Parathyroid adenoma (tissue), 2 donors: ENCODE measurements at regions not wholly inside any gene's neighbourhood (a gene's known extent, or its start where the extent isn't known, plus 50 kb on each side); places are given as distances from the start of the nearest gene placed in this dataset.

Source experiments
- H2AFZ ChIP-seq: fragments of 300-600 bp; sonication (generic); one replicate; pipeline ENCODE4 v1.7.0; 2017; ENCODE audit warnings: antibody characterized with exemption, mild to moderate bottlenecking
- H3K27ac ChIP-seq: fragments of 300-600 bp; sonication (generic); one replicate; pipeline ENCODE4 v1.7.0; 2017
- H3K27me3 ChIP-seq: fragments of 300-600 bp; sonication (generic); one replicate; pipeline ENCODE4 v1.7.0; 2017; ENCODE audit warnings: low read length; ENCODE audit not compliant: control insufficient read depth, insufficient read depth
- H3K36me3 ChIP-seq: fragments of 300-600 bp; sonication (generic); one replicate; pipeline ENCODE4 v1.7.0; 2017; ENCODE audit warnings: low read length; ENCODE audit not compliant: control insufficient read depth, insufficient read depth
- H3K4me1 ChIP-seq: fragments of 300-600 bp; sonication (generic); one replicate; pipeline ENCODE4 v1.7.0; 2017; ENCODE audit warnings: control low read depth
- H3K4me2 ChIP-seq: fragments of 300-600 bp; sonication (generic); one replicate; pipeline ENCODE4 v1.7.0; 2017; ENCODE audit warnings: low read length
- H3K4me3 ChIP-seq: fragments of 300-600 bp; sonication (generic); one replicate; pipeline ENCODE4 v1.7.0; 2017; ENCODE audit warnings: low read depth, low read length
- H3K79me2 ChIP-seq: fragments of 300-600 bp; sonication (generic); one replicate; pipeline ENCODE4 v1.7.0; 2017; ENCODE audit warnings: control low read depth
- H3K9ac ChIP-seq: fragments of 300-600 bp; sonication (generic); one replicate; pipeline ENCODE4 v1.7.0; 2017; ENCODE audit warnings: mild to moderate bottlenecking
- H3K9me3 ChIP-seq: fragments of 300-600 bp; sonication (generic); one replicate; pipeline ENCODE4 v1.7.0; 2017; ENCODE audit warnings: low read length; ENCODE audit not compliant: control insufficient read depth
- TF ChIP-seq, protein P1 (sequence below): fragments of 300-600 bp; sonication (generic); IDR thresholded peaks from one replicate; pipeline ENCODE4 v1.7.0; 2017; ENCODE audit warnings: antibody characterized with exemption, mild to moderate bottlenecking
- donor health status: primary hyperparathyroidism.

DNA sequence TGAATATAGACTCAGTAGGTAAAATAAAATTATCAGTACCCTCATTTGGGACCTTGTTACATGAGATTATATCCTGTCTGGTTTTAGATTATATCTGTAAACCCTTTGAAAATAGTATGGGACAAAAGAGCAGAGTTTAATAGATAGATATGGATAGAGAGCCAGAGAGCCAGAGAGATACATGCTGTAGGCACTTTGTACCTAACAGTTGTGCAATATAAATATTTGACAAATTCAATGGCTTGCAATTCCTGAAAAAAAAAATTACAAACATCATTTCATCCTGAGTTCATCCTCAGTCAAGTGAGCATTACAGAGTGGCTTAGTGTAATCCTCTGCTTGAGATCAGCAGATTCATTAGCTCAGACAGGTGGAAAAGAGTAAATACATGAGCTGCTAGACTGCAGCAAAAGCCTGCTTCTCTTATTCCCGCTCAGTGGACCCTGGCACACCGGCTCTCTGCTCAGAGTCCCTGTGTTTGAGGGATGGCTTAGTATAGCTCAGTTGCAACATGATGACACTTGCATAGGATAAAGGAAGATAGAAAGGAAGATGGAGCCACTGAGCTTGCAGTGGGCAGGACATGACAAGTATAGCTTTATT lies 931.6 kb upstream of the GOT2 start:
- Histone ChIP-seq H3K9me3 (no peaks in the 10 kb centered on the region), H3K4me1 (no peaks in the 10 kb centered on the region), H3K27ac (no peak overlapping the region), H3K79me2 (no peaks in the 10 kb centered on the region), H3K4me3 (no peak overlapping the region), H2AFZ (no peak overlapping the region), H3K36me3 (no peaks in the 10 kb centered on the region), H3K4me2 (no peak overlapping the region), H3K27me3 (no peaks in the 10 kb centered on the region), H3K9ac (no peak overlapping the region)
- TF ChIP-seq, protein P1, sequence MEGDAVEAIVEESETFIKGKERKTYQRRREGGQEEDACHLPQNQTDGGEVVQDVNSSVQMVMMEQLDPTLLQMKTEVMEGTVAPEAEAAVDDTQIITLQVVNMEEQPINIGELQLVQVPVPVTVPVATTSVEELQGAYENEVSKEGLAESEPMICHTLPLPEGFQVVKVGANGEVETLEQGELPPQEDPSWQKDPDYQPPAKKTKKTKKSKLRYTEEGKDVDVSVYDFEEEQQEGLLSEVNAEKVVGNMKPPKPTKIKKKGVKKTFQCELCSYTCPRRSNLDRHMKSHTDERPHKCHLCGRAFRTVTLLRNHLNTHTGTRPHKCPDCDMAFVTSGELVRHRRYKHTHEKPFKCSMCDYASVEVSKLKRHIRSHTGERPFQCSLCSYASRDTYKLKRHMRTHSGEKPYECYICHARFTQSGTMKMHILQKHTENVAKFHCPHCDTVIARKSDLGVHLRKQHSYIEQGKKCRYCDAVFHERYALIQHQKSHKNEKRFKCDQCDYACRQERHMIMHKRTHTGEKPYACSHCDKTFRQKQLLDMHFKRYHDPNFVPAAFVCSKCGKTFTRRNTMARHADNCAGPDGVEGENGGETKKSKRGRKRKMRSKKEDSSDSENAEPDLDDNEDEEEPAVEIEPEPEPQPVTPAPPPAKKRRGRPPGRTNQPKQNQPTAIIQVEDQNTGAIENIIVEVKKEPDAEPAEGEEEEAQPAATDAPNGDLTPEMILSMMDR: no peak

- Histone ChIP-seq H2AFZ (no peak overlapping the region), H3K4me3 (no peak overlapping the region), H3K36me3 (no peaks in the 10 kb centered on the region), H3K27me3 (no peaks in the 10 kb centered on the region), H3K79me2 (no peaks in the 10 kb centered on the region), H3K27ac (no peak overlapping the region), H3K9ac (no peak overlapping the region), H3K9me3 (no peaks in the 10 kb centered on the region), H3K4me2 (no peak overlapping the region), H3K4me1 (no peaks in the 10 kb centered on the region)
- TF ChIP-seq, protein P1: no peak
Observed at GRCh38 chr16:59658572-59658971, 924.5 kb upstream of the GOT2 start.

DNA sequence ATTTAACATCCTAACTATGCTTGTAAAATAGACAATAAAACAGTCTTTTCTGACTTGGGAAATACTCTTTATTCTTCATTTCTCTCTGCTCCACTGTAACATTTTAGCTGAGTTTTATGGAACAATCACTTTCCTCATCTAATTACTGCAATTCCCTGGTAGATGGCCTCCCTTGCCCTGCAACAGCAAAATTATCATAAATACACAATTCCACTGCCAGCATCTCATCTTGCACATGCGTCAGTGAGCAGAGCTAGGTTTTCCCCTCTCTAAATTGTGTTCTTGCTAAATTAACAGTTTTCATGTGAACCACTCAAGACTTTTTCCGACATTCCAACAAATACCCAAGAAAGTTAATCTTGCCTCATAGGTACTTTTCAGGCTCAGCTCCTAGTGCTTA lies 920.9 kb upstream of the GOT2 start:
- Histone ChIP-seq H3K4me1 (no peaks in the 10 kb centered on the region), H3K27ac (no peak overlapping the region)

GRCh38 chr16:59654455-59654854 lies 920.3 kb upstream of the GOT2 start:
- H3K4me3 ChIP-seq: no peak overlapping the region
- no peaks in the 10 kb centered on the region for H3K27me3 ChIP-seq
- TF ChIP-seq, protein P1: no peak
- H3K27ac ChIP-seq: no peak overlapping the region
- H3K79me2 ChIP-seq: no peaks in the 10 kb centered on the region
- no peak overlapping the region for H3K4me2 ChIP-seq
- H3K9ac ChIP-seq: no peak overlapping the region
- no peaks in the 10 kb centered on the region for H3K4me1 ChIP-seq
- H2AFZ ChIP-seq: no peak overlapping the region
- H3K36me3 ChIP-seq: no peaks in the 10 kb centered on the region
- no peaks in the 10 kb centered on the region for H3K9me3 ChIP-seq

More for the DNA sequence above, 920.9 kb upstream of the GOT2 start:
- no peak overlapping the region for H3K4me2 ChIP-seq
- no peaks in the 10 kb centered on the region for H3K27me3 ChIP-seq
- H3K4me3 ChIP-seq: no peak overlapping the region
- H3K9ac ChIP-seq: no peak overlapping the region
- TF ChIP-seq, protein P1: no peak
- H2AFZ ChIP-seq: no peak overlapping the region
- H3K79me2 ChIP-seq: no peaks in the 10 kb centered on the region
- no peaks in the 10 kb centered on the region for H3K36me3 ChIP-seq
- no peaks in the 10 kb centered on the region for H3K9me3 ChIP-seq

GRCh38 chr16:59651662-59652061 lies 917.5 kb upstream of the GOT2 start:
- H3K79me2 ChIP-seq: no peaks in the 10 kb centered on the region
- H2AFZ ChIP-seq: no peak overlapping the region
- no peaks in the 10 kb centered on the region for H3K4me1 ChIP-seq
- no peak overlapping the region for H3K9ac ChIP-seq
- H3K9me3 ChIP-seq: no peaks in the 10 kb centered on the region
- H3K27ac ChIP-seq: no peak overlapping the region
- H3K4me3 ChIP-seq: no peak overlapping the region
- TF ChIP-seq, protein P1: no peak
- no peak overlapping the region for H3K4me2 ChIP-seq
- no peaks in the 10 kb centered on the region for H3K27me3 ChIP-seq
- no peaks in the 10 kb centered on the region for H3K36me3 ChIP-seq
